ENCODE measurements at regions not wholly inside any gene's neighbourhood (a gene's known extent, or its start where the extent isn't known, plus 50 kb on each side); places are given as distances from the start of the nearest gene placed in this dataset.

DNA sequence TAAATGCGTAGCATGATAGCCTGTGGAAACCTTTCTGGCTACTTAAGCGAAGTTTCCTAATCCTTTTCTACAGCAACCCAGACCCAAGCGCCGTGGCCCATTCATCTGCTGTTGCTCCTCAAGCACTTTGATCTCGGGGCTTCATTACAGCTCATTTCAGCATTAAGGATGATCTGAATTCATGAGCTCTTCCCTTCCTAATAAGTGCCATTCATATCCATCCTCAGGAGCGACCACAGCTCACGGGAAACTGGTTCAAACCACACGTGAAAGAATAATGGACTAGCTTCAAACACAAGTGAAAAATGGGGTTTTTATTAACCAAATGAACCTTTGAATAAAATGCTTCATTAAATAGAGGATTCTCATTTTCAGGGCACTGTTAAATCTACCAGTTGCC lies 202.6 kb upstream of the LEF1 start:
- H3K9me3 ChIP-seq = no peaks in the 10 kb centered on the region
- intact Hi-C loops (cut with DNase I) = no loop called here
- no peak for FAIRE-seq
- WGBS, 2 donors = 52 to 67% methylated on average over 8 of the region's 8 CpGs
- H3K27me3 ChIP-seq = peaks cover 0 to 16% (median 0%) of the 10 kb centered on the region in 4 donors
- no peaks in the 10 kb centered on the region for H3K36me3 ChIP-seq
- no peak overlapping the region for H3K4me3 ChIP-seq
- ATAC-seq = no peak
- no peaks in the 10 kb centered on the region for H3K4me1 ChIP-seq
- DNase-seq = no peak
- TF ChIP-seq, protein P1, sequence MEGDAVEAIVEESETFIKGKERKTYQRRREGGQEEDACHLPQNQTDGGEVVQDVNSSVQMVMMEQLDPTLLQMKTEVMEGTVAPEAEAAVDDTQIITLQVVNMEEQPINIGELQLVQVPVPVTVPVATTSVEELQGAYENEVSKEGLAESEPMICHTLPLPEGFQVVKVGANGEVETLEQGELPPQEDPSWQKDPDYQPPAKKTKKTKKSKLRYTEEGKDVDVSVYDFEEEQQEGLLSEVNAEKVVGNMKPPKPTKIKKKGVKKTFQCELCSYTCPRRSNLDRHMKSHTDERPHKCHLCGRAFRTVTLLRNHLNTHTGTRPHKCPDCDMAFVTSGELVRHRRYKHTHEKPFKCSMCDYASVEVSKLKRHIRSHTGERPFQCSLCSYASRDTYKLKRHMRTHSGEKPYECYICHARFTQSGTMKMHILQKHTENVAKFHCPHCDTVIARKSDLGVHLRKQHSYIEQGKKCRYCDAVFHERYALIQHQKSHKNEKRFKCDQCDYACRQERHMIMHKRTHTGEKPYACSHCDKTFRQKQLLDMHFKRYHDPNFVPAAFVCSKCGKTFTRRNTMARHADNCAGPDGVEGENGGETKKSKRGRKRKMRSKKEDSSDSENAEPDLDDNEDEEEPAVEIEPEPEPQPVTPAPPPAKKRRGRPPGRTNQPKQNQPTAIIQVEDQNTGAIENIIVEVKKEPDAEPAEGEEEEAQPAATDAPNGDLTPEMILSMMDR (IDR thresholded peaks at IDR 0.05) = no peak
- H3K27ac ChIP-seq = no peak overlapping the region

DNA sequence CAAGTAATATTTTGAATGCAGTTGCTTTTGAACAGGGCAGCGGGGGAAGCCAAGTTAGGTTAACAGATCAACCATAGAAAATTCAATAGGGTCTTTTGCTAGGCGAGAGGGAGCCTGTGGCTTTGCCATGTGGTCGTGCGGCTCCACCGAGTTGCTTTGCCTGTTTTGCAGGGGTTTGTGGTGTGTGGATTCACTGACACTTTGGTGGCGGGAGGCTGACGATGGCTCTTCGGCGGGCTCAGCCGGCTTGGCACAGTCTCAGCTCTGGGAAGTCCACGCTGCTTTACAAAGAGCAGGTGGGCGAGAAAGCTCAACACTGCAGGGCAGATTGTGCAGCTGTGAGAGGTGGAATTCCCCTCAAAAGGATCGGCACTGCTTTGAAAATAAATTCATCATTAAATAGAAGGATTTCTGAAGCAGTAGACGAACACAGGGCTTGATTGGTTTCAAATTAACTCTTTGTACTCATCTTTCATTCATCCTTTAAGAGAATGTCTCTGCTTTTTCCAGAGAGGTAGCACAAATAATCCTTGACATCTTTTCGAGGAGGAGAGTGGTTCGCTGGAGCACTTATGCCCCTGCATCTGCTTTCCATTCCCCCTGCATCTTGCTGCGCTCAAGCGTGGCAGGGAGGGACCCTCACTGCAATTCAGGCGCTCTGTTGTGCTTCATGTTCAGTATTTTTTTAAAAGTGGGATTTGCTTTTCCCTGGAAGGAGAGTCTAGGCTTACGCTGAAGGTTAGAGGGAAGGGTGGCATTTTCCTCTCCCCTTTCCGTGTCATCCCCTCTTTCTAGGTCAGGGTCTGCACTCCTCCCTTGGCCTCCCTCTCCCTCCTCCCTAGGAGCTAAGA lies 201.8 kb upstream of the LEF1 start:
- 37 to 45% methylated on average over 21 of the region's 21 CpGs for WGBS, 2 donors
- no peaks in the 10 kb centered on the region for H3K4me1 ChIP-seq
- TF ChIP-seq, protein P1 (IDR thresholded peaks at IDR 0.05) = no peak
- H3K27ac ChIP-seq = no peak overlapping the region
- no peak for ATAC-seq
- no peak for DNase-seq
- H3K4me3 ChIP-seq = no peak overlapping the region
- peaks cover 0 to 16% (median 0%) of the 10 kb centered on the region in 4 donors for H3K27me3 ChIP-seq
- H3K9me3 ChIP-seq = no peaks in the 10 kb centered on the region
- no peaks in the 10 kb centered on the region for H3K36me3 ChIP-seq
- no peak for FAIRE-seq
- intact Hi-C loops (cut with DNase I) = no loop called here

DNA sequence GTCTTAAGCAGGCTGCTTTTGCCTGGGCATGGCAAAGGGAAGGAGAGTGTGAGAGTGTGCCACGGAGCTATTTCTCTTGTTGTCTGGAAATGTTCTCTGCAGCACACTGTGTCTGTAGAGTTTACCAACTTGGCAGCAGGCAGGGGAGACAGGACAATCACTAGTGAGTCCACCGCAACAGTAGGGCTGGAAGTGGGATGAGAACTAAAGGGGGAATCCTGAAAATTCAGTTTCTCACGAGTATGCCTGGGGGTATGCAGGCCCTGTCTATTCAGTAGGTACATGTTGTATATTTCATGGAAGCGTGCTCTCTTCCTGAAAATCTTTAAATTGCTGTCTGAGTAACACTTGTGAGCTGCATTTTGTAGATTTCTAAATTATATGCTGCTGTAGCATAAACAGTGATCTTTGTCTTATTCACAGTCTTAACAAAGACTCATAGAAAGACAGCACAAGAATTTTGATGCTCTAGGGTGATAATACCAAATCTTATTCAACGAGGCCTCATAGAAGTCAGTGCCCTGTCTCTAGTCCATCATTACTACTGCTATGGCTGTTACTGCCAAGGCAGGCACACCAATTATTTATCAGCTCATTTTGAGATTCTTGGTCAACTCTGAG lies 200.4 kb upstream of the LEF1 start:
- TF ChIP-seq, protein P1 (IDR thresholded peaks at IDR 0.05) = no peak
- 60 to 78% methylated on average over 5 of the region's 5 CpGs for WGBS, 2 donors
- Histone ChIP-seq H3K36me3 (no peaks in the 10 kb centered on the region), H3K4me1 (no peaks in the 10 kb centered on the region), H3K4me3 (no peak overlapping the region), H3K27me3 (peaks cover 0 to 16% (median 0%) of the 10 kb centered on the region in 4 donors), H3K27ac (no peak overlapping the region), H3K9me3 (no peaks in the 10 kb centered on the region)
- DNase-seq (no peak), ATAC-seq (no peak), FAIRE-seq (no peak)
- intact Hi-C loops (cut with DNase I) = no loop called here

DNA sequence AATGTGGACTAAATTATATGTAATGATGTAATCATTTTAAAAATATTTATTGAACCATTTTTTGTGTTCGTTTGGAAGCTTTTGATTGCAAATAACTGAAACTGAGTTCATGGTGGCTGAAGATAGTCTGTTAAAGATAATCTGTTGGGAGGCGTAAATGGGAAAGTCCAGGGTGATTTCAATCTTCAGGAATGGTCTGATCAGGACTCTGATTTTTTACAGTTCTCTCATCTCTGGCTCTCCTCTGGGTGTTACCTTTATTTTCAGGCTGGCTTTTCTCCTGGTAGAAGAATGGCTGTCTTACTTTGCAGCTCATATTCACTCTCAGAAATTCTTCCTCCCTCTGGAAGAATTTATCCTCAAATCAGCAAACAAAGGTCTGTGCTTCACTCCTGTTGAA lies 199.0 kb upstream of the LEF1 start:
- intact Hi-C loops (cut with DNase I) = no loop called here
- 51 to 56% methylated on average over 2 of the region's 2 CpGs for WGBS, 2 donors

More for the DNA sequence above, 199.0 kb upstream of the LEF1 start:
- FAIRE-seq (no peak), DNase-seq (no peak), ATAC-seq (no peak)
- Histone ChIP-seq H3K9me3 (no peaks in the 10 kb centered on the region), H3K4me3 (no peak overlapping the region), H3K36me3 (no peaks in the 10 kb centered on the region), H3K27me3 (peaks cover 0 to 12% (median 0%) of the 10 kb centered on the region in 4 donors), H3K4me1 (no peaks in the 10 kb centered on the region), H3K27ac (no peak overlapping the region)
- TF ChIP-seq, protein P1 (IDR thresholded peaks at IDR 0.05) = no peak
